Tibial artery (tissue), 4 donors: ENCODE measurements at regions not wholly inside any gene's neighbourhood (a gene's known extent, or its start where the extent isn't known, plus 50 kb on each side); places are given as distances from the start of the nearest gene placed in this dataset.

Experiments used
- DNase-seq, 2 donors: peaks; one replicate each; pipeline ENCODE4 v3.0.0-alpha.2; 2019
- H3K27ac ChIP-seq, 2 donors: fragments of 200-600 bp; sonication (generic) in 1 of 2; 1 replicate in 1 of 2; 2 replicates in 1 of 2; pipeline ENCODE4 v1.5.1; 2018 to 2019; ENCODE audit warnings: mild to moderate bottlenecking in 1 of 2
- H3K27me3 ChIP-seq, 2 donors: fragments of 200-600 bp; sonication (generic) in 1 of 2; one replicate each; pipeline versions ENCODE4 v1.5.1 to v1.6.0; 2016 to 2019
- H3K36me3 ChIP-seq, 3 donors: fragments of 200-600 bp; sonication (generic) in 2 of 3; one replicate each; pipeline ENCODE4 v1.5.1; 2016 to 2019; ENCODE audit warnings: mild to moderate bottlenecking in 2 of 3
- H3K4me1 ChIP-seq, 4 donors: fragments of 200-600 bp; sonication (generic) in 2 of 4; 1 replicate in 3 of 4; 2 replicates in 1 of 4; pipeline ENCODE4 v1.5.1; 2016 to 2019
- H3K4me3 ChIP-seq, 2 donors: fragments of 200-600 bp; sonication (generic) in 1 of 2; 1 replicate in 1 of 2; 2 replicates in 1 of 2; pipeline ENCODE4 v1.5.1; 2018 to 2019; ENCODE audit warnings: mild to moderate bottlenecking in 2 of 2
- H3K9me3 ChIP-seq, 3 donors: fragments of 200-600 bp; sonication (generic) in 1 of 3; one replicate each; pipeline ENCODE4 v1.5.1; 2016 to 2019
- CTCF ChIP-seq, 2 experiments: fragments of 200-600 bp in 1 of 2; fragments of 450-650 bp in 1 of 2; IDR thresholded peaks; one replicate each; pipeline ENCODE4 v1.5.1; 2017 to 2019; ENCODE audit warnings: antibody characterized with exemption in 2 of 2, mild to moderate bottlenecking in 1 of 2, moderate library complexity in 1 of 2
- intact Hi-C: fragments of 100-400 bp; cut with DNase I; formaldehyde crosslinking; loops from one replicate; pipeline ENCODE4 v1.15.0; 2023; ENCODE audit warnings: low total_unique reads

DNA sequence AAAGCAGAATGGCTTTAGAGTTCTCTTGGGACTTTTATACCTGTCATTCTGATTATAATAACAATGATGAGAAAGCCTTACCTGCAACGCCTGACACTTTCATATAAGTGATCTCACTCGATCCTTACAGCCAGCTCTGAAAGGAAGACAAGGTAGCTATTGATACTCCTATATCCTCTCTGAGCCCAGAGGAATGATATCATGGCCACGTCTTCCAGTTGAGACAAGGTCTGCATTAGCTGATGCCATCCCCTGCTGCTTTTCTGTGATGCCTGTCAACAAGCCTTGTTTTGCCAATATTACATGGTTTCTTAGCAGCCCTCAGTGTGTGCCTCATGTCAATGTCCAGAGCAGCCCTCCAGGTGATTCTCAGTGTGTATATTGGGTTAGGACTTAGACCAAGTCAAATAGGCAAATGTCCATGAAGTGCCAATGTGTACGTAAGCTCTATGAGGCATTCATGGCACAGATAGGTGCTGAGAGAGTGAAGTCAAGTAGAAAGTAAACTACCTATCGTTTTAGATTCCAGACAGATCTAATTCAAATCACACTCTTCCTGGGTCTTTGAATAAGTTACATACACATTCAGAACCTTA lies 405.9 kb downstream of the ADRA2A start:
- Histone ChIP-seq H3K36me3 (no peaks in the 10 kb centered on the region), H3K4me3 (no peak overlapping the region), H3K4me1 (no peaks in the 10 kb centered on the region), H3K9me3 (no peaks in the 10 kb centered on the region), H3K27ac (no peak overlapping the region), H3K27me3 (no peaks in the 10 kb centered on the region)
- TF ChIP-seq CTCF (IDR thresholded peaks at IDR 0.05): no peak
- intact Hi-C loops: no loop called here
- no peak for DNase-seq

DNA sequence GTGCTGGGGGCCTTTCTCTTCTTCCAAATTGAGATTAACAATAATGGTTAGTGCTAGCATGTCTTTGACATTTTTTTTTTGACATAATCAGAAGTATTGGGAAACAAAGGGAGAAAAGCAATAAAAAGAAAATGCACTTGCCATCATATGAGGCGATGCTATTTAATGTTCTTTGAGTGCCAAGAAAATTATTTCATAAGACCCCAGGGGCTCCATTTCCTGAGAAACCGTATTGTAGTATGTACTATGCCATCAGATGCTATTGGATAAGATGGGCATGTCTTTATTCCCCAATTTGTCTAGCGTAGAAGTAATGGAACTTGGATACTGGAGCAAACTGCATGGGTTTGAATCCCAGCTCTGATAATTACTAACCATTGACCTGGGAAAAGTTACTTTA lies 408.9 kb downstream of the ADRA2A start:
- Histone ChIP-seq H3K4me1 (no peaks in the 10 kb centered on the region), H3K27me3 (no peaks in the 10 kb centered on the region), H3K4me3 (no peak overlapping the region), H3K36me3 (no peaks in the 10 kb centered on the region), H3K27ac (no peak overlapping the region), H3K9me3 (peaks cover 0 to 18% (median 15%) of the 10 kb centered on the region in 3 donors)
- no peak for TF ChIP-seq CTCF (IDR thresholded peaks at IDR 0.05)
- intact Hi-C loops: no loop called here
- DNase-seq: no peak

DNA sequence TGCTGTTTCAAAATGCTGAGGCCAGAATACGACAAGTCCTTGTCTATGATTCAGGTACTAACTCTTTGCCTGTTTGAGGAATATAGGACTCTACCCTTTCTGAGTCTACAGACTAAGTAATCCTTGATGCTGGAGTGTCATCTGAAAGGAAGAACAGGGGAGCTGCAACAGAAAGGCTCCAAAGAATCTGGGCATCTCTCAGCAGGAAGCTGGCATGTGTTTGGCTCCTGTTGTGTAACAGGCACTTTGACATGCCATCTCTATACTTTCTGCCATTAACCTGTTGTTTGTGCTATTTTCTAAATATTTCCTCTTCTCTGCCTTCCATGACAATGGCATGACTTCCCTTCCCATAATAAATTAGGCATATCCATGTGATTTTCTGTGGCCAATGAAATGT lies 409.5 kb downstream of the ADRA2A start:
- TF ChIP-seq CTCF (IDR thresholded peaks at IDR 0.05): no peak
- Histone ChIP-seq H3K4me3 (no peak overlapping the region), H3K27me3 (no peaks in the 10 kb centered on the region), H3K9me3 (peaks cover 0 to 18% (median 15%) of the 10 kb centered on the region in 3 donors), H3K36me3 (no peaks in the 10 kb centered on the region), H3K4me1 (no peaks in the 10 kb centered on the region), H3K27ac (no peak overlapping the region)
- no peak for DNase-seq
- intact Hi-C loops: no loop called here

- H3K4me3 ChIP-seq: no peak overlapping the region
Observed at GRCh38 chr10:111488668-111489067, 411.8 kb downstream of the ADRA2A start.

DNA sequence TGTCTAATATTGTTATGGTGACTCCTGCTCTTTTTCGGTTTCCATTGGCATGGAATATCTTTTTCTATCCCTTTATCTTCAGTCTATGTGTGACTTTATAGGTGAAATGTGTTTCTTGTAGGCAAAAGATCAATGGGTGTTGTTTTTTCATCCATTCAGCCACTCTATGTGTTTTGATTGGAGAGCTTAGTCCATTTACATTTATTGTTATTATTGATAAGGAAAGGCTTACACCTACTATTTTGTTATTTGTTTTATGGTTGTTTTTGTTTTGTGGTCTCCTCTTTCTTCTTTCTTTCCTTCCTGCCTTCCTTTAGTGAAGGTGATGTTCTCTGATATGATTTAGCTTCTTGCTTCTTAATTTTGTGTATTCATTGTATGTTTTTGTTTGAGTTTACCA lies 414.3 kb downstream of the ADRA2A start:
- intact Hi-C loops: no loop called here
- TF ChIP-seq CTCF (IDR thresholded peaks at IDR 0.05): no peak
- H3K36me3 ChIP-seq: no peaks in the 10 kb centered on the region
- H3K4me1 ChIP-seq: no peaks in the 10 kb centered on the region
- DNase-seq: no peak
- peaks cover 0 to 34% (median 20%) of the 10 kb centered on the region in 3 donors for H3K9me3 ChIP-seq
- no peak overlapping the region for H3K4me3 ChIP-seq
- no peaks in the 10 kb centered on the region for H3K27me3 ChIP-seq
- H3K27ac ChIP-seq: no peak overlapping the region

More at GRCh38 chr10:111488668-111489067, 411.8 kb downstream of the ADRA2A start:
- no peaks in the 10 kb centered on the region for H3K36me3 ChIP-seq
- DNase-seq: no peak
- intact Hi-C loops: no loop called here
- peaks cover 0 to 30% (median 20%) of the 10 kb centered on the region in 3 donors for H3K9me3 ChIP-seq
- H3K4me1 ChIP-seq: no peaks in the 10 kb centered on the region
- no peak overlapping the region for H3K27ac ChIP-seq
- no peaks in the 10 kb centered on the region for H3K27me3 ChIP-seq
- no peak for TF ChIP-seq CTCF (IDR thresholded peaks at IDR 0.05)
